Upper lobe of left lung (tissue), 6 donors: ENCODE measurements at regions not wholly inside any gene's neighbourhood (a gene's known extent, or its start where the extent isn't known, plus 50 kb on each side); places are given as distances from the start of the nearest gene placed in this dataset.

Source experiments
- ATAC-seq, 2 donors: fragments of 200-7000 bp; cut with Tn5 transposase; one replicate each; pipeline ENCODE4 v1.9.1; 2022; ENCODE audit warnings: mild to moderate bottlenecking in 2 of 2, moderate library complexity in 2 of 2; ENCODE audit not compliant: low FRiP score in 2 of 2
- DNase-seq, 2 donors: peaks; one replicate each; pipeline ENCODE4 v3.0.0-alpha.2; 2019 to 2020
- H3K27ac ChIP-seq, 4 donors: fragments of 200-600 bp; sonication (generic); one replicate each; pipeline ENCODE4 v1.5.1; 2016 to 2019
- H3K27me3 ChIP-seq, 4 donors: fragments of 200-600 bp; sonication (generic); one replicate each; pipeline ENCODE4 v1.5.1; 2017 to 2019
- H3K36me3 ChIP-seq, 4 donors: fragments of 200-600 bp; sonication (generic); one replicate each; pipeline ENCODE4 v1.5.1; 2016 to 2019
- H3K4me1 ChIP-seq, 4 donors: fragments of 200-600 bp; sonication (generic); one replicate each; pipeline ENCODE4 v1.5.1; 2018 to 2019
- H3K4me3 ChIP-seq, 4 donors: fragments of 200-600 bp; sonication (generic); one replicate each; pipeline ENCODE4 v1.5.1; 2017 to 2019; ENCODE audit warnings: mild to moderate bottlenecking in 2 of 4, moderate library complexity in 1 of 4
- H3K9me3 ChIP-seq, 4 donors: fragments of 200-600 bp; sonication (generic); one replicate each; pipeline ENCODE4 v1.5.1; 2018 to 2019
- EP300 ChIP-seq, 4 donors: sonication (generic); formaldehyde crosslinking; IDR thresholded peaks; one replicate each; pipeline ENCODE4 v1.5.1; 2017; ENCODE audit warnings: antibody characterized with exemption in 4 of 4, control low read depth in 2 of 4
- POLR2A ChIP-seq, 4 donors: fragments of 450-650 bp; IDR thresholded peaks; one replicate each; pipeline ENCODE4 v1.5.1; 2016 to 2017; ENCODE audit warnings: antibody characterized with exemption in 4 of 4, mild to moderate bottlenecking in 2 of 4
- POLR2AphosphoS5 ChIP-seq, 2 donors: sonication (generic); formaldehyde crosslinking; IDR thresholded peaks; one replicate each; pipeline ENCODE4 v1.5.1; 2017; ENCODE audit warnings: antibody characterized with exemption in 2 of 2
- WGBS, 2 donors: methylation state at CpG; one replicate each; pipeline ENCODE4 v1.1.5; 2017 to 2018; 5-methylcytosine and 5-hydroxymethylcytosine counted together
- TF ChIP-seq, protein P1 (sequence below), 6 experiments: fragments of 450-650 bp in 4 of 6; fragments of 200-600 bp in 2 of 6; sonication (generic) in 2 of 6; IDR thresholded peaks; one replicate each; pipeline ENCODE4 v1.5.1; 2016 to 2019; ENCODE audit warnings: antibody characterized with exemption in 6 of 6
- donor health status: DM: no; HTN: no; CAD: no; lungs with moderate emphysema.
- donor health status: DM: no; HTN: yes; CAD: no; lungs with severe emphysema.

DNA sequence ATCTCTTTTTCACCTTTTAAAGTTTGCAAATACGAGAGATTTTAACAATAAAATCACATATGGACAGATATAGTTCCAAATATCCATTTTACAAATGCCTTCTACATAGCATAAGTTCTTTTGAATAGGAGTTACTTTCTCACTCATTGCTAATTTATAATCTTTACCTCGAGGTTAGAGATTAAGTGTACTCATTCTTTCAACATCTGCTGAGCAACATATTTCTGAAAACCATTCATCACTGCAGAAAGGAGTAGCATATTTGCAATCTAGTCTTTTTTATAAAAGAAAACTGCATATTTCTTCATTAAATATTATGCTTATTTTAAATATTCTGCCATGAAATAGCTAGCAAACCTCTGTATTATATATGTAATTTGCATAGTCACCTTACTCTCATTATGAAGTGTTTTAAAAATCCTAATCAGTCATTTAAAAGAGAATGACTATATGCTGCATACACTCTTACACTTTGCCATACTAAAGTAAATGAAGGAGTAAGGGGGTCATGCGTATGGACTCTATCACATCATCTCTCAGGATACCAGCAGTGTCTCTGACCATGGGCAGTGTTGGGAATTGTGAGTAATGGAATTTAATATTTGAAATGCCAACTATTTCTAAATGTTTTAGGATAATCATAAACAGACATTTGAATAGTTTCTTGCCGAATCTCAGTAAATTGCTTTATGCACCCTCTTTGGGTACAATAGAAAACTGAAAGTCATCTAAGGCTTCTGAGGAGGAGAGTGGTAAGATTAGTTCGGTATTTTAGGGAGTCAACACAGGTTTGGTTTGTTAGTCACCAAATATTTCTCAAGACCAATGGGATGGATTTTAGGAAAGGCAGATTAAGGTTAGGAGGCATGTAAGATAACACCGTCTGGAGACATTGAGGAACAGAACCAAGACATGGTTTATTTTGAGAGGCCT is 524.8 kb upstream of the ATP2B1 start:
- no peak for DNase-seq
- TF ChIP-seq POLR2A (IDR thresholded peaks at IDR 0.05) (no peak), EP300 (IDR thresholded peaks at IDR 0.05) (no peak), POLR2AphosphoS5 (IDR thresholded peaks at IDR 0.05) (no peak)
- TF ChIP-seq, protein P1, sequence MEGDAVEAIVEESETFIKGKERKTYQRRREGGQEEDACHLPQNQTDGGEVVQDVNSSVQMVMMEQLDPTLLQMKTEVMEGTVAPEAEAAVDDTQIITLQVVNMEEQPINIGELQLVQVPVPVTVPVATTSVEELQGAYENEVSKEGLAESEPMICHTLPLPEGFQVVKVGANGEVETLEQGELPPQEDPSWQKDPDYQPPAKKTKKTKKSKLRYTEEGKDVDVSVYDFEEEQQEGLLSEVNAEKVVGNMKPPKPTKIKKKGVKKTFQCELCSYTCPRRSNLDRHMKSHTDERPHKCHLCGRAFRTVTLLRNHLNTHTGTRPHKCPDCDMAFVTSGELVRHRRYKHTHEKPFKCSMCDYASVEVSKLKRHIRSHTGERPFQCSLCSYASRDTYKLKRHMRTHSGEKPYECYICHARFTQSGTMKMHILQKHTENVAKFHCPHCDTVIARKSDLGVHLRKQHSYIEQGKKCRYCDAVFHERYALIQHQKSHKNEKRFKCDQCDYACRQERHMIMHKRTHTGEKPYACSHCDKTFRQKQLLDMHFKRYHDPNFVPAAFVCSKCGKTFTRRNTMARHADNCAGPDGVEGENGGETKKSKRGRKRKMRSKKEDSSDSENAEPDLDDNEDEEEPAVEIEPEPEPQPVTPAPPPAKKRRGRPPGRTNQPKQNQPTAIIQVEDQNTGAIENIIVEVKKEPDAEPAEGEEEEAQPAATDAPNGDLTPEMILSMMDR (IDR thresholded peaks at IDR 0.05): no peak
- no peak overlapping the region for H3K4me3 ChIP-seq
- WGBS, 2 donors: 85 to 86% methylated on average over 6 of the region's 6 CpGs
- ATAC-seq: no peak
- H3K27ac ChIP-seq: no peak overlapping the region
- H3K27me3 ChIP-seq: no peaks in the 10 kb centered on the region
- H3K4me1 ChIP-seq: no peaks in the 10 kb centered on the region
- H3K9me3 ChIP-seq: no peaks in the 10 kb centered on the region
- no peaks in the 10 kb centered on the region for H3K36me3 ChIP-seq

DNA sequence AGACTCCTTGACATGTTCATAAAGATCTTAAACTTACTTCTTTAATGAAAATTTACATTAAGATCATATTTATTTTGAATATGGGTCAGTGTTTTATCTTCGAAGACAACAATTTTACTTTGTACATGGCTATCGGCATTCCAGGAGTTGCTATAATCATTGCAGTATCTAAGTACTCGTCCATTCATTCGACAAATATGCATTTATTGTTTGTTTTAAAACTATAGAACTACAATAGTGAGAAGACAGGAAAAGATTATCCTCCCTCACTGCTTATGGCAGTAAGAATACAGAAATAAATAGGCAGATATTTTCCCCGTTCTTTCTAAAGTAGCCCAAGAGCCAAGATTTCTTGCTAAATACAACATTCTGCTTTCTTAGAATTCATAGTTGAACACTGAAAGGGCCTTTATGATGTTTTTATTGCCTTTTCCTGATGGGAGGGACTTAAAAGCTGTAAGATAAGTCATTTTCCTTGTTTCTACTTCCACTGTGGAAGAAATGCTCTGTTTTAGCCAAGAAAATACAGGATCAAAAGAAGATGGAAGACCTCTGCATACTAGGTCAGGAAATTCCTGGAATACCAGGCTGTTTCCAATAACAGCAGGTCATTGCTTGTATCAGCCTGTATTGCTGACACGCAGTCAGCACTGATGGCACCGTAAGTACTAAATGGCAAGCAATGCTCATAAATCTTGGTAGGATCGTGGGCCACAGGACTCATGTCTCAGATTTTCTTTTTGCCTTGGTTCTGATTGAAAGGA is 521.0 kb upstream of the ATP2B1 start:
- no peak for TF ChIP-seq EP300 (IDR thresholded peaks at IDR 0.05)
- TF ChIP-seq, protein P1 (IDR thresholded peaks at IDR 0.05): no peak
- no peak for TF ChIP-seq POLR2AphosphoS5 (IDR thresholded peaks at IDR 0.05)
- TF ChIP-seq POLR2A (IDR thresholded peaks at IDR 0.05): no peak
- H3K9me3 ChIP-seq: no peaks in the 10 kb centered on the region
- no peak overlapping the region for H3K4me3 ChIP-seq
- no peaks in the 10 kb centered on the region for H3K36me3 ChIP-seq
- H3K27ac ChIP-seq: no peak overlapping the region
- H3K27me3 ChIP-seq: no peaks in the 10 kb centered on the region
- no peak for ATAC-seq
- H3K4me1 ChIP-seq: no peaks in the 10 kb centered on the region
- whole genome bisulfite sequencing, 2 donors: 60 to 79% methylated on average over 8 of the region's 8 CpGs
- DNase-seq: no peak

DNA sequence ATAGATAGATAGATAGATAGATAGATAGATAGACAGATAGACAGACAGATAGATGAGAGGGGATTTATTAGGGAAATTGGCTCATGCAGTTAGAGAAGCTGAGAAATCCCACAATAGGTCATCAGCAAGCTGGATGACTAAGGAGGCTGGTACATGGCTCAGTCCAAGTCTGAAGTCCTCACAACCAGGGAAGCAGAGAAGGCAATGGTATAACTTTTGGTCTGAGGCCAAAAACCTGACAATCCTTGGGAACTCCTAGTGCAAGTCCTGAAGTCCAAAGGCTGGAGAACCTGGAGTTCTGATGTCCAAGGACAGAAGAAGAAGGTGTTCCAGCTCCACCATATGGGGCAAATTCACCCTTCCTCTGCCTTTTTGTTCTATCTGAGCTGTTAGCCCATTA is 517.6 kb upstream of the ATP2B1 start:
- ATAC-seq: no peak
- TF ChIP-seq EP300 (IDR thresholded peaks at IDR 0.05): no peak
- TF ChIP-seq POLR2A (IDR thresholded peaks at IDR 0.05): no peak
- no peak overlapping the region for H3K27ac ChIP-seq
- no peak for DNase-seq
- no peaks in the 10 kb centered on the region for H3K9me3 ChIP-seq
- no peak overlapping the region for H3K4me3 ChIP-seq
- no peaks in the 10 kb centered on the region for H3K4me1 ChIP-seq
- H3K36me3 ChIP-seq: no peaks in the 10 kb centered on the region
- H3K27me3 ChIP-seq: no peaks in the 10 kb centered on the region

DNA sequence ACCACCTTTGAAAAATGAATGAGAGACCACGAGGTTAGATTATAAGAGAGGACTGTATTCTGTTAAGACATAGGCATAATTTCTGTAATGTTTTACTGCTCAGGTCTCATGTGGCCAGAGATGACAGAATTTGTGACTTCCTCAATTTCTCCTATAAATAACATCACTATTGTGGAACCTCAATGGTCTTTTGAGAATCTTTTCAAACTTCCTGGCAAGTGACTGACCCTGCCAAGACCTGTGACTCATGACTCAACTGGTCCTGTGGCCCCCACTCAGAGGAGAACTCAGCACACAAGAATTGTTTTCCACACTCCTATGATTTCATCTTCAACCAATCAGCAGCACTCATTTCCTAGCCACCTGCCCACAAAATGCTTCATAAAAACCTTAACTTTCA is 508.2 kb upstream of the ATP2B1 start:
- no peak for DNase-seq
- Histone ChIP-seq H3K27me3 (no peaks in the 10 kb centered on the region), H3K36me3 (no peaks in the 10 kb centered on the region), H3K4me1 (no peaks in the 10 kb centered on the region), H3K9me3 (no peaks in the 10 kb centered on the region), H3K27ac (no peak overlapping the region), H3K4me3 (no peak overlapping the region)
- 36 to 38% methylated on average over 1 of the region's 1 CpG for WGBS, 2 donors
- no peak for ATAC-seq
- no peak for TF ChIP-seq EP300 (IDR thresholded peaks at IDR 0.05)
- TF ChIP-seq POLR2AphosphoS5 (IDR thresholded peaks at IDR 0.05): no peak
- TF ChIP-seq POLR2A (IDR thresholded peaks at IDR 0.05): no peak
- TF ChIP-seq, protein P1 (IDR thresholded peaks at IDR 0.05): no peak

DNA sequence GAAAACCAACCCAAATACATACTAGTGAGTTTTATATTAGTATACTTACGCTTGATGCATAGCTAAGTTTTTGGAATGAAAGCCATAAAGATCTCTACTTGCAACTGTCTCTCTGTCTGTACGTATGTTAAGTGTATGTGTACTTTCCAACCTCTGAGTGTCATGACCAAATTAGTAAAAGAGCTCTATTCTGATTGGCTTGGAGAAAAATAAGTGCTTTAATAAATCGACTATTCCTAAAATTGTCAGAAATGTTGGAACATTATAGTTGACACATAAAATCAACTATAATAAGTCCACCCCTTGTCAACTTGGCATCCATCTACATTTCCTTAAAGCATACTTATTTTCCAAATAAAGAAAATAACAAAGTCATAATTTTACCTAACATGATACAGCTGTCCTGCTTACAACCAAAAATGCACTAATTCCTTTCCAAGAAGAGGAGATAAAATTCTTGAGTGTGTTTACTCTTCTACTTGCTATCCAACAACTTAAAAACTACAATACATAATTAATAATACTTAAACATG is 507.4 kb upstream of the ATP2B1 start:
- DNase-seq: no peak
- no peak for ATAC-seq
- no peaks in the 10 kb centered on the region for H3K27me3 ChIP-seq
- no peaks in the 10 kb centered on the region for H3K9me3 ChIP-seq
- no peak for TF ChIP-seq EP300 (IDR thresholded peaks at IDR 0.05)
- TF ChIP-seq POLR2AphosphoS5 (IDR thresholded peaks at IDR 0.05): no peak
- TF ChIP-seq POLR2A (IDR thresholded peaks at IDR 0.05): no peak
- TF ChIP-seq, protein P1 (IDR thresholded peaks at IDR 0.05): no peak
- H3K4me1 ChIP-seq: no peaks in the 10 kb centered on the region
- no peak overlapping the region for H3K27ac ChIP-seq
- H3K4me3 ChIP-seq: no peak overlapping the region
- no peaks in the 10 kb centered on the region for H3K36me3 ChIP-seq
- WGBS, 2 donors: 53 to 65% methylated on average over 3 of the region's 3 CpGs
